GM04504 (cell line): ENCODE measurements at regions not wholly inside any gene's neighbourhood (a gene's known extent, or its start where the extent isn't known, plus 50 kb on each side); places are given as distances from the start of the nearest gene placed in this dataset.

Source experiments
- DNase-seq: peaks from one replicate; pipeline ENCODE4 v3.0.0-alpha.2; 2012; ENCODE audit warnings: low read depth

DNA sequence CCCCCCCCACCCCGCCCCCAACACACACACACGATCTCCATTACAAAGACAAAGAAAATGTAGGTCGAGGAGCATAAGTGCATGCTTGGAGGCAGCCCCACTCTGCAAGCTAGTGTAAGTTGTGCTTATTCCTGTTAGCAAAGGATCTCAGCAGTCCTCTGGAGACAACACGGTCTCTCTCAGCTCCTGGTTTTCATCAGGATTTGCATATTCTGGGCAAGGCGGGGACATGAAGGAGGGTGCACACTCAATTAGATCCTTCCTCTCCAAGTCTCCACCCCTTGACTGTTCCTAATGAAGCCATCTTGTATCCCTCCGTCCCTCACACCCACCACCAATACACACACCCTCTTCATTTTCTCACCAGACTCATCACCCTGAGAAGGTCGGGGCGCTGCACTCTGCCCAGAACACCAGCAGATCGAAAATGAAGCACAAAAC, 63.8 kb downstream of the MRPL46 start:
- DNase-seq: no peak

DNA sequence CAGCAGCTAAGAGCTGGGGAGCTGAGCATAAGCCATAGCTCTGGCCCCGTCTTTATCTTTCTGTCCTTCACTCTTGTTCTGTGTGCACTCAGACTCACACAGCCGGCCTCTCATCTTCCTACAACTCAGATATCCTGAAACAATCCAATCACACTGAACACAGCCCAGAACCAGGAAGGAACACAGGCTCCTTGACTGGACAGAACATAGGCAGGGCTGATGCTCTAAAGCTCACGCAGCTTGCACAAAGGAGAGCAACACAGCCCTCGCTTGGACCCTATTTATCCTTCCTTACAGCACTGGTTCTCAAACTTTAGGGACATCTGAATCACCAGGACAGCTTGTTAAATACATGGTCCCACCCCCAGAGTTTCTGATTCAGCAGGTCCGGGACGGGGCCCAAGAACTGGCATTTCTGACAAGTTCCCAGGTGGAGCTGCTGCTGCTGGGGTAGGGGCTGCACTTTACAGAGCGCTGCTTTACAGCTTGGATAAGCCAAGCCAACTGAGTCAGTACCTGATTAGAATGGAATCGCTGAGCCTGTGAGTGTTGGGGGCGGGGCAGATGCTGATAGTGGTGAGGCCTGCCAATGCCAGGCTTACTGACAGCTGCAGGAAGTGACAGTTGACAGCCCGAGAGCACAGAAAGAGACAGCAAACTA, 65.1 kb downstream of the MRPL46 start:
- DNase-seq: no peak

DNA sequence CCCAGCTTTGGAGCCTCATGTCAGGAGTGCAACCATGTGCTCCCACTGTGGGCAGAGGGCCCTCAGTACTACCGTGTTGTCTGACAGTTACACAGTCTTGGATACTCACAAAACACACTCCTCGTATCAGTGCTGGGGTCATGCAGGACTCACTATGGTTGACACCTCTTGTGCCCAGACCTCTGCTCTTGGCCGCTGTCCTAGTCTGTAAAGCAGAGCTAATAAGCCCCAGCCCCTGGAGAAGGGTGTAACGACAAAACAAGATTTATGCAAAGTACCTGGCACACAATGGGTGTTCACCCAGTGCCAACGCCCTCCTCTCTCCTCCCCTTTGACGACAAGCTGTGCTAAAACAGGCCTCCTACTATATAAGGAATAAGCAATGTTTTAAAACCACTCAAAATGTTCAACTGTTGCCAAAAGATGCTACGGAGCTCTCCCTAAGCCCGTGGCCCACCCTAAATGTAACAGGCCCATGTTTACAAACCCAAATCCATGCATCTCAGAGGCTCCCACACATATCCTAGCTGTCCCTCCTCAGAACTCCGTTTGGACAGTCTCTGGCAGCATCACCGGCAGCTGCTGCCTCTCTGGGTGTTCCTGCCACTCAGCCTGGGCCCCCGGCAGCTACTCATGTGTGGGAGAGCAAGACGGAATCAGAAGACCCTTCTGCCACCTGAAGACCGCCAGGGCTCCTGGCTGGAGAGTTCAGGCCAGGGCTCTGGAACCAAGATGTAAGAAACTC, 65.8 kb downstream of the MRPL46 start:
- DNase-seq: no peak

DNA sequence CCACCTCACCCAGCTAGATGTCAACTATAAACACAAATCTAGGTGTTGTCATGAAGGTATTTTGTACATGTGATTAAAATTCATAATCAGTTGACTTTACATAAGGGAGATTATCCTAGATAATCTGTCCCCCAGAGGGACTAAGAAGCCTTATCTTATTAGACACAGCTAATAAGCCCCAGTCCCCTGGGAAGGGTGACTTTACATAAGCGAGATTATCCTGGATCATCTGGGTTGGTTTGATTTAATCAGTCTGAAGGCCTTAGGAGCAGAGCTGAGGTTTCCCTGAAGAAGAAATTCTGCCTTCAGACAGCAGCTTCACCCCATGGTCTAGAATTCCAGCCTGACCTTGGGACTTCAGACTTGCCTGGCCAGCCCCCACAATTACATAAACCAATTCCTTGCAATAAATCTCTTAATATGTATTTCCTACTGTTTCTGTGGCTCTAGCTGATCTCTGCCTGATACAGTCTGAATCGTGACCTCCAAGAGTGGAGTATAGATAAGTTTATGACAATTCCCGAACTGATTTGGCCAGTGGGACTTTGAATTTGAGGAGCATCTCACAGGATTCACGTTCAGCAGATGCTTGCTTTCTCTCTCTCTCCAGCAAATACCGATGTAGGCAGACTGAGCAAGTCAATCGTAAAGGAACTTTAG, 66.5 kb downstream of the MRPL46 start:
- DNase-seq: no peak

DNA sequence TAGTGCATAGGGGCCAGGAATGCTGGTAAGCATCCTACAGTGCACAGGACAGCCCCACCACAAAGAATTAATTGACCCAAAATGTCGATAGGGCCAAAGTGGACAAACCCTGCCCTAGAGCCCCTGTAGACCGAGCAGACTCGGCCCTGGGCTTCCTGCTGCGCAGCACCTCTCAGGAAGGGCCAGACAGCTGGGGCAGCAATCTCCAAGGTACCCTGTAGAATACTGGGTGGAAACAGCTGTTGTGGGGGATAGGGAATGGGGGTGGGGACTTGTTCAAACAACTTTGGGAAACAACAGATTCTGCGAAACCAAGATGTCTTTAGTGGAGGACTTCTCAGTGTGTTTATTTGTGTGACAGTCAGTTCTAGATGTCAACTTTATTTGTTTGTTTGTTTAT, 67.1 kb downstream of the MRPL46 start:
- DNase-seq: no peak

DNA sequence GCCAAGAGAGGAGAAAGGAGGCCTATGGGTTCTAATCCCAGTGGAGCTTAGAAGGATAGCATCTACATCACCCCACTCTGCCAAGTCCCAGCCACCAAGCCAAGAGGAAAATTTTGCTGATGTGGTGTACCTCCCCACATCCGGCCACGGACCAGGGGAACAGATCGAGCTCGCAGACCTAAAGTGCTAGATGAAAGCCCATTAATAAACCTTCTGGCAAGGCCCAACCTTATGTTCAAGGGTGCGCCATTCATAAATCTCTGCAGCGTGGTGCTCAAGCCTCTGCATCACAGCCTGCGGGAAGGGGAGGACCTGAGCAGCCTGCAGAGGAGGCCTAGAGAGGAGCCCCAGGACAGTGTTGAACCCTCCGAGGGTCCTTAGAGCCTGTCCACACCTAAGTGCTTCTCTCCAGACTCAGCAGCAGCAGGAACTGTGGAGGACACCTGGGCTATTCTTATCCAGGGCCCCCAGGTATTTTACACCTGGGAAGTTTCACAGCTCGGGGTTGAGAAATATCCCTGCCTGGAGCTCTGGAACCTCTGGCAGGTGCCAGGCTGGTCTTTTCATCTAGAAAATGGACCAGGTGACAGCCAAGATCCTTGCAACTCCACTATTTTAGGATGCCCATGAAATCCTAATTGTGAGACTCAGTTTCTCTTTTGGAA, 68.0 kb downstream of the MRPL46 start:
- no peak for DNase-seq

DNA sequence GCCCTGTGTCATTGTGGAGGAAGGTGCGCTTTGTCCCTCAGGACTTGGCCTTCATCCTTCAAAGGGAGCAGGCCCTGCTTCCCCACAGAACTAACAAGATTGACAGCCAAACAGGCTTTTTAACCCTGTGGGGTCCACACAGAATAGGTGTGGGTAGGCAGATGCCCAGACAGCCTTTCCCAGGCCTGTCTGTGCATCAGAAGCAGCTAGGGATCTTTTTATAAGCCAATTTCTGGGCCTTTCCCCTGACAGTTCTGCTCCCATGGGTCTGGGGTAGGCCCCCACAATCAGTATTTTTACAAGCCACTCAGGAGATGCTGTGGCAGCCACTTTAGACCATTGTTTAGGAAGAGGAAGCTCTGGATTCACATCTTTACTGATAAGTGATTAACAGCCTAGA, 69.2 kb downstream of the MRPL46 start:
- DNase-seq: no peak

DNA sequence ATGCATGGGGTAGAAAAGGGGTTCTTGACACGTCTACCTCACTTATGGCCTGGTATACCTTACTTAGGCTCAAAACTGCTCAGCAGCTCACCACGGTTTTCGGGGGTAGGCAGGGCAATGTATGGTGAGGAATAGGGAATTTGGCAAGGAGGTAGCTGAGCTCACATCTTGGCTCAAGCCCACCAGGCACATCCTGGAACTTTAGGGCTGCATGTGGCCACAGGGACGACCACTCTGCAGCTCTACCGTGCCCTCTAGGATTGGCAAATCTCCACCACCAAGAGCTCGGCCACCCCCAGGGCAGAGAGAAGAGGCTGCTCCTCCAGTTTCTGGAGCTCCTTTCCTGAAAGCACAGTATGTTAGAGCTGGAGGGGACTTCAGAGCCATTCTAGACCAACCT, 69.7 kb downstream of the MRPL46 start:
- DNase-seq: no peak

DNA sequence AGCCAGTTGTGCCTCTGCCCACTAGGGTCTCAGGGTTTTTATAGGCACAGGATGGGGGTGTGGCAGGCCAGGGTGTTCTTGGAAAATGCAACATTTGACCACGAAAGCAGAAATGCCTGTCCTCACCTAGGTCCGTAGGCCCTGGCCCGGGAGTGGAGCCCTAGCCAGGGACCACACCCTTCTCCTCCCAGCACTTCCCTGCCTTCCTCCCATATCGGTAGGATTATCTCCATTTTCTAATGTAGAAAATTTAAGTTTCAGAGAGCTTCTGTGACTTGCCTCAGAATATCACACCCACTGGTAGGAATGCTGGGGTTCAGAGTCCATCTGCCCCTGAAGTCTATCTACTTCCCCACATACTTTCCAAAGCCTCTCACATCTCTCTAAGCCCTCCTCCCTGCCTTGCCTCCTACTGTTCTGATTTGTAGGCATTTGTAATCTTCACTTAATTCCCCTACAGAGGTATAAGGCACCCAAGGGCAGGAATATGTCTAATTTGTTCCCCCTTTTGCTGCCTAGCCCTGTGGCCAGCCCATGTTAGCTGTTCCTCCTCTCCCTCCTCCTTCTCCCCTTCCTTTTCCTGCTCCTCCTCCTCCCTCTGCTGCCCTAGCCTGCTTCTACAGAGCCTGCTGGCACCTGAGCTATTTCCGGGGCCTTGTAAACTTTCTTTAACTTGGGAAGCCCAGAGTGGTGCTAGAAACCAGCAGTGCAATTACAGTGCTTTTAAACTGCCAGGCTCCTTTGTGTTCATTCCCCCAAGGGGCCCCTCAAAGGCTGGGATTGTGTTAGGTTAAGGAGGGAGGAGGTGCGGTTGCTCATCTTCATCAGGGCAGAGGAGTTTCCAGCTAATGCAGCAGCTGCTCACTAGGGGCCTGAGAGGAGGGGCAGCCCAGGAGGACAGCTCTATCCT, 71.1 kb downstream of the MRPL46 start:
- DNase-seq: no peak

DNA sequence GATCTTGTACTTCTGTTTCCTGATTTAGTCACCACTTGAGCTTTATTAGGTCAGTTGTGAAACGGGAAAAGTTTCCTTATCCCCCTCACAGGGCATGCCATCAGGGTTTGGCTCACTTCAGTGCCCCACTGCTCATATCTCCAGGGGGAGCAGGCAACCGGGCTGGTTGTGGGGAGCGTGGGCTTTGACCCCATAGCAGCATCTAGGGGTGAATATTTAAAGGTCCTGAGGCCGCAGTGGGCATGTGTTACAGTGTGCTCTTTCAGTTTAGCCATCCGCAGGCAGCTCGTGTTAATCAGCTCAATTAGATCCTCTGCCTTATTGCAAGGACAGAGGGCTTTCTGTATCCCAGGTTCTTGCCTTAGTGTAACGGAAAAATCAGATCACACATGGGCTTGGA, 71.9 kb downstream of the MRPL46 start:
- DNase-seq: no peak

DNA sequence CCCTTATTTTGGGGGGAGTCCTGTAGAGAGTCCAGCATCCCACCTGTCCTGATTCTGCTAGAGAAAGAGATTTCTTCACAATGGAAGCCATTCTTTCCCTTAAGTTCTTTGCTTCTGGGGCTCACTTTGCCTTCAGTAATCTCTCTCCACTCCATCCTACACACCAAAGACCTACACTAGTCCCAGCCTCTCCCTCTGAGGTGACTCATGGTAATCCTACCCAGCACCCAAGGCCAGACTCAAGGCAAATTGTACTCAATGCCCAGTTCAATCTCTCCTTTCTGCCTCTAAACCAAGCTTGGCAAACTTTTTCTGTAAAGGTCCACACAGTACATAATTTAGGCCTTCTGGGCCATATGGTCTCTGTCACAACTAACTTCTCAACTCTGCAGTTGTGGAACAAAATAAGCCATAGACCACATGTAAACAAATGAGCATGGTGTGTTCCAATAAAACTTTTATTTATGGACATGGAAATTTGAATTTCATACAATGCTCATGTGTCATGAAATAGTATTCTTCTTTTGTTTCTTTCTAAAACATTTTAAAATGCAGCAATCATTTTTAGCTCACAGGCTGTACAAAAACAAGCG, 72.5 kb downstream of the MRPL46 start:
- DNase-seq: no peak

DNA sequence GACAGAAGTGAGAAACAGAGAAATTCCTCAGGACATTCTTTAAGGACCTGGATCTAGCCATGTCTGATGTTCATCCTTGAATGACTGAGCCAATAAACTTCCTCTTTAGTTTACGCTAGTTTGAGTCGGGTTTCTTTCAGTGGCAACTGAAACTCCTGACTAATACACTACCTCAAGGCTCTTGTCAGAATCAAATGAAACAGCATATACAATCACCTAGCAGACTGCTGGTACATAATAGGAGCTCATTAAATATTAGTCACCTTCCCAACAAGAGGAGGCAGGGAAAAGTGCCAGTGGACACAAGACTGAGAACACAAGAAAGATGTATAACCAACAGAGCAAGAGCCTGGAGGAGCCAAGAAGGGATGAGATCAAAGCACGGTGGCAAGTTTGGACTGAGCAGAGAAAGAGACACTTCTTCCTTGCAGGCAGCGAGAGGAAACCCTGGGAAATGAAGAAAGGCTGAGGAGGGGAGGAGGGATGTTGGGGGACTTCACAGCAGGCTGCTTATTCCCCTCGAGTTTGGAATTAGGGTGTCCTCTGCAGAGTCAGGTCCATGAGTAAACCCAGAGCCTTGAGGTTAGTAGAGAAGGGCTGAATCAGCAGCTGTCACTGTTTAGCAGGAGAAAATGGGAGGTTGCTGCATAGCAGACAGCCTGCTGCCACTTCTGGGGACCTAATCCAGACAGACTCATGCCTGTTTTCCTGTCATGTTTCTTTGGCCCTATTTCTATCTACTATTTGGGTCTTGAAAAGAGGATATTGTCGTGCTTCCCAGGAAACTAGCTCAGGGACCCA, 73.3 kb downstream of the MRPL46 start:
- no peak for DNase-seq

DNA sequence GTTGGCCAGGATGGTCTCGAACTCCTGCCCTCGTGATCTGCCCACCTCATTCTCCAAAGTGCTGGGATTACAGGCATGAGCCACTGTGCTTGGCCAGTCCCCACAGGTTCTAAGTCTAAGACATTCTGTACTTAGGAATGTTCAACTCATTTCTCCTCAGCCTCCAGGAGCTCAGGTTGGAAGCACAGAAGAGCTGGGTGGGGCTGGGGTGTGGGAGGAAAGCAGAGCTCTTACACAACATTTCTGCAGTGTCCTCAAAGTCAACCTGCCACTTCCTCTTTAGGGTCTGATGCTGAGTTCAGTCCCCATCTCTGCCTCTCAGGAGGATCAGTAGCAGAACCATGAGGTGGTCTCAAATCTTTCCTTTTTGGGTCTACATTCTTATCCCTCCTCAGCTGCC, 75.5 kb downstream of the MRPL46 start:
- DNase-seq: no peak

DNA sequence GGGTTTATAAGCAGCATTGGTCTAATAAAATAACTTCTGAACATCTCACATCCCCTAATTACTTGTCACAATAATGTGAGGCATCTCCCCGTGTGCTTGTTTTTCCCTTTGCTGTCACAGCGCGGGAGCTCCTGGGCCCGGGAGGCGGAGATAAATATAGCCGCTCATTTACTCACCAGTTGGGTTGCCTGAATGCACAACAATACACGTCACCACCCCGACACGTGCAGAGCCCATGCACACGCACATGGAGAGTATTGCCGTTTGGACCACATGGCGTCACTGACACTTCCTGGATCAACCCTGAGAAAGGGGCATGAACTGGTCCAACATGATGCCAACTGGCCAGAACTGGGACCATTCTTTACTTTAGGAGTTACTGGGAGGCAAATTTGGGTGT, 76.2 kb downstream of the MRPL46 start:
- no peak for DNase-seq

DNA sequence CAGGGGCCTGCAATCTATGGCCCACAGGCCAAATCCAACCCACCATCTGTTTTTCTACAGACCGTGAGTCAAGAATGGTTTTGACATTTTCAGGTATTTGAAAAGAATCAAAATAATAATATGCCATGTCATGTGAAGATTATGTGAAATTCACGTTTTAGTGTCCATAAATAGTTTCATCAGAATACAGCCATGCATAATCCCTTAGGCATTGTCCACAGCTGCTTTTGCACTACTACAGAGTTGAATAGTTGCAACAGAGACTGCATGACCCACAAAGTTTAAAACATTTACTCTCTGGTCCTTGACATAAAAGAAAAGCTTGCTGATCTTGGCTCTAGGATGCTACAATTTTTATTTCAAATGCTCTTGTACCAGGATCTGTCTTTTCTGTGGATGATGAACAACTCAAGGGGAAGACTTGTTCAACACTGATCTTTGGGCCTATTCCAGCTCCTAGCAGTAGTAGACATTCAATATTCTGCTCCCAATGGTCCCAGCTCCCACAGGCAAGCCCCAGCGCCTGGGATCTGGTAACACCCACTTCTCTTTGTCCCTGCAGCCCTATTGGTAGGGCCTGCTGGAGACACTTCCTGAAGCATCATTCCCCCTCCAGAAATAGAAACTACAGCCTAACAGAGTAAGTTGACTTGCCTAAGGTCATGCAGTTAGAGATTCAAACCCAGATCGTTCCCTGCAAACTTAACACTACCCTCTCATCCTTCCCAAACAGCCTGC, 76.9 kb downstream of the MRPL46 start:
- DNase-seq: no peak

DNA sequence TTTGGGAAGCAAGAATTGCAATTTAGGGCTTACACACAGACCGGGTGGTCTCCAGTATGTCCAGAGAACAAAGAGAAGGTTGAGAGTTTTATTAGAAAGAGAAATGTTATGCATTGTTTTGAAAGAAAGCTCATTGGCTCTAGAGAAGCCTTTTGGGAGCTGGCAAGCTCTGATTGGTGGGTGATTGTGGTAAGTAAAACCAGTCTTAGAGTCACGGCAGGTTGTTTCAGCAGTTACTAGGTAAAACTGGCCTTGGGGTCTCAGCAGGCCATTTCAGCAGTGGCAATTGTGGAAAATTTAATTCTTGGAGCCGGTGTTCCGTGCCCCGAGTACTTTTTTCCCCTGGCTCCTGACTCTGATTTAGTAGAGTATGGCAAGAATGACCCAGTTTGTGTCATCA, 78.1 kb downstream of the MRPL46 start:
- no peak for DNase-seq

DNA sequence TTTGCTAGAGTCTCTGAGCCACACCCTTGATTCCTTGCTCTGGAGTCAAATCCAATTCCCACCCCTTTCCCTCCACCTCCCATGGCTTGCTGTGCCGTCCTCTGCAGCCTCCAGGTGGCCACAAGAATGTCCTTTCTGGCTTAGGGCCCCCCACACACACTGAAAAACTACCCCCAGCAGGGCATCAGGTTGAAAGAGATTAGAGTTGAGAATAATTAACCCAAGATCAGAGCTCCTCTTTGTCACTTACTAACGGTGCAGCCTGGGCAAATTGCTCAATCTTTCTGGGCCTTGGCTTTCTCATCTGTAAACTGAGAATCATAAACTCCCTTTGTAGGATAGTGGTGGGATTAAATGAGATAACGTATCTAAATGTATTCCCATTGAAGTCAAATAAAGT, 78.5 kb downstream of the MRPL46 start:
- no peak for DNase-seq

DNA sequence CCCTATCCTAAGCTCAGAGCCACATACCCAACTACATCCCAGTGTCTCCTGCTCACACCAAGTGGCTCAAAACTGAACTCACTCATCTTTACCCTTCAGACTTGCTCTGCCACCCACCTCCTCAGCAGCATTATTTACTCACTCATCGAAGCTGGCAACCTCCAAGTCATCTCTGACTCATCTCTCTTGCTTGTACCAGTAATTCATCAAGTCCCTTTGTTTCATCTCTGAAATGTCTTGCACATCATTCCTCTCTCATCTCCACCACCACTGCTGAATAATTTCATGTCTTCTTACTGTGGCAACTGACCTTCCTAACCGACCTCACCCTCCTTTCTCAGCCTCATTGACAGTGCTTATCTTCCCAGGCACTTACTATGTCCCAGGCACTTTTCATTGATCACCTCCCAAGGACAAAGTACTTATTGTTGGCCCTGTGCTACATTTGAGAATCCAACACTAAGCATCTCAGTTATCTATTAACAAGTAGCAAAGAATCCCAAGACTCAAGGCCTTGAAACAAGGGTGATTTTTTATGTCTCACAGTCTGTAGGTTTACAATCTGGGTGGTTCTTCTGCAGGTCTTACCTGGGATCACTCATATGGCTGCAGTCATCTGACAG, 82.0 kb downstream of the MRPL46 start:
- no peak for DNase-seq

DNA sequence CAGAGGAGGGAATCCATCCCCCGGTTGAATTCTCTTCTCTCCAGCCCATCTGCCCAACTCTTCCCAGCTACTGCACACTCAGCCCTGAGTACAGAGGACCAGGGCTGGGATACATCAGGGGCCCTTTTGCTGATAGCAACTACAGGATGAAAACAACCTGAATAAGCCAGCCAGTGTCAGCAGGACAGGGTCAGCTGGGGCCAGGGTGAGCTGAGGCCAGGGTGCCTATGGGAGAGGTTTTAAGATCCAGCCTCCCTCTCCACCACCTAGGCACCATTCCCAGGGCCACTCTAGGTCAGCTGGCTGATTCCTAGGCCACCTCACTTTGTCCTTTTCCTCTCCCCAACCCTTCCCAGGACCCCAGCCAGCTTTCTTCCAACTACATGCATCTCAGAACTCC, 83.8 kb downstream of the MRPL46 start:
- no peak for DNase-seq
